ENCODE measurements at regions not wholly inside any gene's neighbourhood (a gene's known extent, or its start where the extent isn't known, plus 50 kb on each side); places are given as distances from the start of the nearest gene placed in this dataset.

DNA sequence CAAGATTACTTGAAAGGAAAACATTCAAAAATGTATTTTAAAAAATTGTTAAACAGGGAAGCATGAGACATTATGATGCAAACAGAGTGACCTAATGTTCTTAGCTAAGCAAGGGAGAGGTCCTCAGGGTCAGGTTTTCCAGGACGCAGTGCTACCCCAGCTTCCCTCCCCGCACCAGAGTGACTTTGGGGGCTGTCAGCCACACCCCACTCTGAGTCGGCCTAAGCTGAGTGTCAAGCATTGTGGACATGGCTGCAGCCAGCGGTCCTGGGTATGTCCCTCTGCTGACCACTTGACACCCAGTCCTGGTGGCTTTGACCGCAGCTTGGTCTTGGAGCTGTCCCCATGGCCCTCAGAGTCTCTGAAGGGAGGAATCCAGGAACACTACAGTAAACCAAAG lies 54.9 kb upstream of the CD93 start:
- TF ChIP-seq POLR2A (IDR thresholded peaks at IDR 0.05; ENCODE audit: low read length) (no peak), MYC (IDR thresholded peaks at IDR 0.05; ENCODE audit: borderline replicate concordance, low read length) (no peak), PHF8 (IDR thresholded peaks at IDR 0.05; ENCODE audit: borderline replicate concordance, low read depth) (no peak), RNF2 (IDR thresholded peaks at IDR 0.05; ENCODE audit: borderline replicate concordance, low read depth) (no peak), SMC3 (IDR thresholded peaks at IDR 0.05) (no peak), KDM5A (IDR thresholded peaks at IDR 0.05) (no peak), JUNB (IDR thresholded peaks at IDR 0.05) (no peak), JUN (IDR thresholded peaks at IDR 0.05) (no peak), NFE2L2 (conservative IDR thresholded peaks at IDR 0.05; ENCODE audit: low read length) (no peak), HDAC2 (IDR thresholded peaks at IDR 0.05) (no peak)
- TF ChIP-seq, protein P1, sequence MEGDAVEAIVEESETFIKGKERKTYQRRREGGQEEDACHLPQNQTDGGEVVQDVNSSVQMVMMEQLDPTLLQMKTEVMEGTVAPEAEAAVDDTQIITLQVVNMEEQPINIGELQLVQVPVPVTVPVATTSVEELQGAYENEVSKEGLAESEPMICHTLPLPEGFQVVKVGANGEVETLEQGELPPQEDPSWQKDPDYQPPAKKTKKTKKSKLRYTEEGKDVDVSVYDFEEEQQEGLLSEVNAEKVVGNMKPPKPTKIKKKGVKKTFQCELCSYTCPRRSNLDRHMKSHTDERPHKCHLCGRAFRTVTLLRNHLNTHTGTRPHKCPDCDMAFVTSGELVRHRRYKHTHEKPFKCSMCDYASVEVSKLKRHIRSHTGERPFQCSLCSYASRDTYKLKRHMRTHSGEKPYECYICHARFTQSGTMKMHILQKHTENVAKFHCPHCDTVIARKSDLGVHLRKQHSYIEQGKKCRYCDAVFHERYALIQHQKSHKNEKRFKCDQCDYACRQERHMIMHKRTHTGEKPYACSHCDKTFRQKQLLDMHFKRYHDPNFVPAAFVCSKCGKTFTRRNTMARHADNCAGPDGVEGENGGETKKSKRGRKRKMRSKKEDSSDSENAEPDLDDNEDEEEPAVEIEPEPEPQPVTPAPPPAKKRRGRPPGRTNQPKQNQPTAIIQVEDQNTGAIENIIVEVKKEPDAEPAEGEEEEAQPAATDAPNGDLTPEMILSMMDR (IDR thresholded peaks at IDR 0.05): no peak
